GM23338 (cell line): ENCODE measurements at regions not wholly inside any gene's neighbourhood (a gene's known extent, or its start where the extent isn't known, plus 50 kb on each side); places are given as distances from the start of the nearest gene placed in this dataset.
"Not testable (repeated sequence)": the region's sequence is repeated elsewhere in the genome, so short reads cannot be mapped to it uniquely, and the experiment has no call there.

Source experiments
- CTCF ChIP-seq, 2 experiments: fragments of 200-600 bp in 1 of 2; sonication (generic) in 1 of 2; conservative IDR thresholded peaks; 2 replicates each; pipeline versions ENCODE4 v1.5.1 to v1.6.1; 2016 to 2017; ENCODE audit warnings: antibody characterized with exemption in 2 of 2, low read depth in 2 of 2, mild to moderate bottlenecking in 2 of 2, moderate library complexity in 1 of 2
- EZH2 ChIP-seq: fragments of 200-600 bp; sonication (generic); IDR thresholded peaks from one replicate; pipeline ENCODE4 v1.8.0; 2017; ENCODE audit warnings: antibody characterized with exemption, mild to moderate bottlenecking, low read depth; ENCODE audit not compliant: unreplicated experiment
- EZH2phosphoT487 ChIP-seq: fragments of 200-600 bp; sonication (generic); IDR thresholded peaks from one replicate; pipeline ENCODE4 v1.8.1; 2018; ENCODE audit warnings: antibody characterized with exemption; ENCODE audit not compliant: unreplicated experiment
- POLR2AphosphoS5 ChIP-seq: IDR thresholded peaks from 2 replicates; pipeline ENCODE4 v1.6.1; 2016; ENCODE audit warnings: antibody characterized with exemption, low read depth
- REST ChIP-seq: IDR thresholded peaks from one replicate; pipeline ENCODE4 v1.6.1; 2018; ENCODE audit warnings: antibody characterized with exemption; ENCODE audit not compliant: unreplicated experiment
- ZNF331 ChIP-seq: fragments of 250-450 bp; sonication (Bioruptor Pico); IDR thresholded peaks from 2 replicates; pipeline ENCODE4 v1.5.0; 2020; ENCODE audit warnings: low read depth, mild to moderate bottlenecking, moderate library complexity

DNA sequence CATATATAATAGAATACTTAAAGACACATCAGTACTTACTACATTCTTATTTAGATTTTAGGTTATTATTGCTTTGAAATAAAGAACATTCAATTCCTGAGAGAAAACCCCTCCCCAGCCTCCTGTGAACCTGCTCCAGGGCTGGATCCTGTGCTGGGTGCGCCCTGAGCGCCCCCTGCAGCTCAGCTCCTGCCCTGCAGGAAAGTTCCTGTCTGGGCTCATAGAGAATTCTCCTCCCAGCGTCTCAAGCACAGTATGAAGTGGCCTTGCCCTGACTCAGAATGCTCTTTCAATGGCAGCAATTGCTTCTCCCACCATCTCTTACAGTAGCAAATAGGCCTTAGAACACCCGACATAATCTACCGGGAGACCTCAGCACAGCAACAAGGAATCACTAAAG, 98.8 kb upstream of the GOLGA6L6 start:
- TF ChIP-seq EZH2; CTCF (conservative IDR thresholded peaks at IDR 0.05; ENCODE audit: low read depth in 2 of 2); REST; EZH2phosphoT487; ZNF331 (CRISPR knock-in tag); POLR2AphosphoS5: not testable (repeated sequence)
